HL-60 (cell line): ENCODE measurements at regions not wholly inside any gene's neighbourhood (a gene's known extent, or its start where the extent isn't known, plus 50 kb on each side); places are given as distances from the start of the nearest gene placed in this dataset.

Source experiments
- CTCF ChIP-seq: IDR thresholded peaks from one replicate; pipeline ENCODE4 v1.5.1; 2011; ENCODE audit warnings: low read length, control low read depth, inconsistent platforms; ENCODE audit not compliant: insufficient read depth
- POLR2AphosphoS5 ChIP-seq: IDR thresholded peaks from 2 replicates; pipeline ENCODE4 v1.6.1; 2012; ENCODE audit warnings: low read depth

DNA sequence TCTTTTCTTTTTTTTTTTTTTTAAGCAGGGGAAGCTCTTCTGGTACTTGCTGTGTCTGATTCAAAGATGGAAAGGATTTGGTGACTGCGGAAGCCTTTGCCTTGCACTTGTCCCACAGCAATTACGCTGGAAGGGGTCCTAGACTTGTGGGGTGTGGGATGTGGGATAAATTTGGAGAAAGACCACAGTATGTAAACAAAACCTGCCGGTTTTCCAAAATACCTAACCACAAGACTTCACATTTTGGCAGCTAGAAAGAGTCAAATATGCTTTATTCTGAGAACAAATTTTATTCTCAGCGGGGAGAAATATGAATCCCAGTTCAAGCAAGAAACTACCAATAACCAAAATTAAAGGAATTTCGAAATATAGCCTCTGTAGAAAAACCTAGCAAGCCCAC lies 176.5 kb downstream of the SPRY2 start:
- TF ChIP-seq CTCF = no peak
- TF ChIP-seq POLR2AphosphoS5 = no peak
